ENCODE measurements at regions not wholly inside any gene's neighbourhood (a gene's known extent, or its start where the extent isn't known, plus 50 kb on each side); places are given as distances from the start of the nearest gene placed in this dataset.

DNA sequence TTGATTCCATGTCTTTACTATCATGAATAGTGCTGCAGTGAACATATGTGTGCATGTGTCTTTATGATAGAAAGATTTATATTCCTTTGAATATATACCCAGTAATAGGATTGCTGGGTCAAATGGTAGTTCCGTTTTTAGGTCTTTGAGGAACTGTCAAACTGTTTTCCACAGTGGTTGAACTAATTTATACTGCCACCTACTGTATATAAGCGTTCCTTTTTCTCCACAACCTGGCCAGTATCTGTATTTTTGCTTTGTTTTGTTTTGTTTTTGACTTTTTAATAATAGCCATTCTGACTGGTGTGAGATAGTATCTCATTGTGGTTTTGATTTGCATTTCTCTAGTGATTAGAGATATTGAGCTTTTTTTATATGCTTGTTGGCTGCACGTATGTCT is 641.6 kb downstream of the SUCLG1 start:
- DNase-seq (ENCODE audit: low read depth, low spot score): no peak
- H3K4me3 ChIP-seq: no peak overlapping the region
- no peak overlapping the region for H3K4me2 ChIP-seq (ENCODE audit: control insufficient read depth, insufficient read depth)
- H3K4me1 ChIP-seq (ENCODE audit: control insufficient read depth, insufficient read depth, low read length): no peaks in the 10 kb centered on the region
- peak; percentile 41 for FAIRE-seq
- H3K79me2 ChIP-seq (ENCODE audit: control insufficient read depth, insufficient read depth, low read length): no peaks in the 10 kb centered on the region
- intact Hi-C loops (cut with micrococcal nuclease; ENCODE audit: unreplicated experiment): no loop called here
- H3K27me3 ChIP-seq (replicated peaks in 1 of 2; ENCODE audit: control insufficient read depth in 2 of 2, insufficient read depth in 2 of 2, low read length in 1 of 2): no peaks in the 10 kb centered on the region
- TF ChIP-seq, protein P1, sequence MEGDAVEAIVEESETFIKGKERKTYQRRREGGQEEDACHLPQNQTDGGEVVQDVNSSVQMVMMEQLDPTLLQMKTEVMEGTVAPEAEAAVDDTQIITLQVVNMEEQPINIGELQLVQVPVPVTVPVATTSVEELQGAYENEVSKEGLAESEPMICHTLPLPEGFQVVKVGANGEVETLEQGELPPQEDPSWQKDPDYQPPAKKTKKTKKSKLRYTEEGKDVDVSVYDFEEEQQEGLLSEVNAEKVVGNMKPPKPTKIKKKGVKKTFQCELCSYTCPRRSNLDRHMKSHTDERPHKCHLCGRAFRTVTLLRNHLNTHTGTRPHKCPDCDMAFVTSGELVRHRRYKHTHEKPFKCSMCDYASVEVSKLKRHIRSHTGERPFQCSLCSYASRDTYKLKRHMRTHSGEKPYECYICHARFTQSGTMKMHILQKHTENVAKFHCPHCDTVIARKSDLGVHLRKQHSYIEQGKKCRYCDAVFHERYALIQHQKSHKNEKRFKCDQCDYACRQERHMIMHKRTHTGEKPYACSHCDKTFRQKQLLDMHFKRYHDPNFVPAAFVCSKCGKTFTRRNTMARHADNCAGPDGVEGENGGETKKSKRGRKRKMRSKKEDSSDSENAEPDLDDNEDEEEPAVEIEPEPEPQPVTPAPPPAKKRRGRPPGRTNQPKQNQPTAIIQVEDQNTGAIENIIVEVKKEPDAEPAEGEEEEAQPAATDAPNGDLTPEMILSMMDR (IDR thresholded peaks at IDR 0.05 in 2 of 3, conservative IDR thresholded peaks at IDR 0.05 in 1 of 3; ENCODE audit: control insufficient read depth in 2 of 3, extremely low read depth in 1 of 3, insufficient read depth in 1 of 3, low read depth in 3 of 3, low read length in 3 of 3): peak in 2 of 3 experiments; percentile 11 to 18; a peak in 3 of 6 replicates
- TF ChIP-seq, protein P2, sequence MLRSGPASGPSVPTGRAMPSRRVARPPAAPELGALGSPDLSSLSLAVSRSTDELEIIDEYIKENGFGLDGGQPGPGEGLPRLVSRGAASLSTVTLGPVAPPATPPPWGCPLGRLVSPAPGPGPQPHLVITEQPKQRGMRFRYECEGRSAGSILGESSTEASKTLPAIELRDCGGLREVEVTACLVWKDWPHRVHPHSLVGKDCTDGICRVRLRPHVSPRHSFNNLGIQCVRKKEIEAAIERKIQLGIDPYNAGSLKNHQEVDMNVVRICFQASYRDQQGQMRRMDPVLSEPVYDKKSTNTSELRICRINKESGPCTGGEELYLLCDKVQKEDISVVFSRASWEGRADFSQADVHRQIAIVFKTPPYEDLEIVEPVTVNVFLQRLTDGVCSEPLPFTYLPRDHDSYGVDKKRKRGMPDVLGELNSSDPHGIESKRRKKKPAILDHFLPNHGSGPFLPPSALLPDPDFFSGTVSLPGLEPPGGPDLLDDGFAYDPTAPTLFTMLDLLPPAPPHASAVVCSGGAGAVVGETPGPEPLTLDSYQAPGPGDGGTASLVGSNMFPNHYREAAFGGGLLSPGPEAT (IDR thresholded peaks at IDR 0.05; ENCODE audit: low read depth): no peak
- no peak overlapping the region for H3K9ac ChIP-seq (ENCODE audit: control insufficient read depth, insufficient read depth, low read length)
- in situ Hi-C loops (cut with MboI): no loop called here
- H3K9me3 ChIP-seq (replicated peaks; ENCODE audit: control insufficient read depth, insufficient read depth, low read length): no peaks in the 10 kb centered on the region
- 3% methylated on average over 3 of the region's 3 CpGs for WGBS (ENCODE audit: insufficient coverage, insufficient replicate concordance, low lambda C conversion rate, missing lambda C conversion rate)
- H4K20me1 ChIP-seq (ENCODE audit: control insufficient read depth, insufficient read depth): no peaks in the 10 kb centered on the region
- no TSS peak for BruUV-seq (replicated peaks)
- no peak overlapping the region for H3K27ac ChIP-seq (ENCODE audit: control insufficient read depth, insufficient read depth)
- no peak overlapping the region for H2AFZ ChIP-seq (ENCODE audit: control insufficient read depth, low read depth, low read length)
- ATAC-seq: peak; percentile 53
- POLR2A ChIA-PET: no interaction called here
- RAD21 ChIA-PET (ENCODE audit: unreplicated experiment): no interaction called here
- SMC1A ChIA-PET (ENCODE audit: uncharacterized antibody, unreplicated experiment): no interaction called here
- H3K36me3 ChIP-seq (ENCODE audit: control insufficient read depth in 2 of 2, insufficient read depth in 2 of 2, low read length in 1 of 2): no peaks in the 10 kb centered on the region
- CTCF ChIA-PET: no interaction called here

DNA sequence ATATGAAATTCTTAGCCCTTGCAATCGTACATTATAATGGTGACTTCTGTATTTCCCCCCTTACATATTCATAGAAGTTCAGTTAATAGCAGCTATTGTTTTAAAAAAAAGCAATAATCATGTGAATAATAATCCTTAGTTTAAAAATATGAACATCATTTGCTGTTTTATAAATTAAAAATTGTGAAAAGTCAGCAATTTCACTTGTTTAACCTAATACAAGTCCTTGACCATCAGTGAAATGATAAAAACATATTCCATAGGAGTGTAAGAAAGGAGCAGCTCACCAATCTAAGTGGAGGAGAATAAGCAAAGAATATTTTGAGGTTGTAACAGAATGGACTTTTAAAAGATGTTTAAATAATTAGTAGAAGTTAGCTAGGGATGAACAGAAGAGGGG is 650.2 kb downstream of the SUCLG1 start:
- Histone ChIP-seq H3K27me3 (replicated peaks in 1 of 2; ENCODE audit: control insufficient read depth in 2 of 2, insufficient read depth in 2 of 2, low read length in 1 of 2) (no peaks in the 10 kb centered on the region), H4K20me1 (ENCODE audit: control insufficient read depth, insufficient read depth) (no peaks in the 10 kb centered on the region), H3K9me3 (replicated peaks; ENCODE audit: control insufficient read depth, insufficient read depth, low read length) (no peaks in the 10 kb centered on the region), H3K4me1 (ENCODE audit: control insufficient read depth, insufficient read depth, low read length) (no peaks in the 10 kb centered on the region), H3K4me2 (ENCODE audit: control insufficient read depth, insufficient read depth) (no peak overlapping the region), H3K4me3 (no peak overlapping the region), H3K79me2 (ENCODE audit: control insufficient read depth, insufficient read depth, low read length) (no peaks in the 10 kb centered on the region), H3K9ac (ENCODE audit: control insufficient read depth, insufficient read depth, low read length) (no peak overlapping the region), H3K27ac (ENCODE audit: control insufficient read depth, insufficient read depth) (no peak overlapping the region), H3K36me3 (ENCODE audit: control insufficient read depth in 2 of 2, insufficient read depth in 2 of 2, low read length in 1 of 2) (no peaks in the 10 kb centered on the region), H2AFZ (ENCODE audit: control insufficient read depth, low read depth, low read length) (no peak overlapping the region)
- intact Hi-C loops (cut with micrococcal nuclease; ENCODE audit: unreplicated experiment): no loop called here
- no peak for FAIRE-seq
- TF ChIP-seq, protein P3, sequence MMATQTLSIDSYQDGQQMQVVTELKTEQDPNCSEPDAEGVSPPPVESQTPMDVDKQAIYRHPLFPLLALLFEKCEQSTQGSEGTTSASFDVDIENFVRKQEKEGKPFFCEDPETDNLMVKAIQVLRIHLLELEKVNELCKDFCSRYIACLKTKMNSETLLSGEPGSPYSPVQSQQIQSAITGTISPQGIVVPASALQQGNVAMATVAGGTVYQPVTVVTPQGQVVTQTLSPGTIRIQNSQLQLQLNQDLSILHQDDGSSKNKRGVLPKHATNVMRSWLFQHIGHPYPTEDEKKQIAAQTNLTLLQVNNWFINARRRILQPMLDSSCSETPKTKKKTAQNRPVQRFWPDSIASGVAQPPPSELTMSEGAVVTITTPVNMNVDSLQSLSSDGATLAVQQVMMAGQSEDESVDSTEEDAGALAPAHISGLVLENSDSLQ (IDR thresholded peaks at IDR 0.05): no peak
- no peak for TF ChIP-seq POLR2AphosphoS5 (IDR thresholded peaks at IDR 0.05; ENCODE audit: low read length)
- TF ChIP-seq PAX8 (IDR thresholded peaks at IDR 0.05): no peak
- TF ChIP-seq STAT1 (conservative IDR thresholded peaks at IDR 0.05): no peak
- TF ChIP-seq ESRRA (IDR thresholded peaks at IDR 0.05; ENCODE audit: low read length): no peak
- TF ChIP-seq POU2F2 (IDR thresholded peaks at IDR 0.05; ENCODE audit: borderline replicate concordance, low read depth, low read length): no peak
- TF ChIP-seq TCF3 (IDR thresholded peaks at IDR 0.05; ENCODE audit: borderline replicate concordance, insufficient read depth, low read depth, low read length): no peak
- TF ChIP-seq GABPA (IDR thresholded peaks at IDR 0.05; ENCODE audit: low read depth): no peak
- no peak for TF ChIP-seq SUZ12 (IDR thresholded peaks at IDR 0.05; ENCODE audit: unreplicated experiment)
- TF ChIP-seq, protein P4, sequence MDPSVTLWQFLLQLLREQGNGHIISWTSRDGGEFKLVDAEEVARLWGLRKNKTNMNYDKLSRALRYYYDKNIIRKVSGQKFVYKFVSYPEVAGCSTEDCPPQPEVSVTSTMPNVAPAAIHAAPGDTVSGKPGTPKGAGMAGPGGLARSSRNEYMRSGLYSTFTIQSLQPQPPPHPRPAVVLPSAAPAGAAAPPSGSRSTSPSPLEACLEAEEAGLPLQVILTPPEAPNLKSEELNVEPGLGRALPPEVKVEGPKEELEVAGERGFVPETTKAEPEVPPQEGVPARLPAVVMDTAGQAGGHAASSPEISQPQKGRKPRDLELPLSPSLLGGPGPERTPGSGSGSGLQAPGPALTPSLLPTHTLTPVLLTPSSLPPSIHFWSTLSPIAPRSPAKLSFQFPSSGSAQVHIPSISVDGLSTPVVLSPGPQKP (IDR thresholded peaks at IDR 0.05; ENCODE audit: low read depth, low read length): no peak
- no peak for TF ChIP-seq ZNF384 (IDR thresholded peaks at IDR 0.05; ENCODE audit: borderline replicate concordance, low read depth, low read length)
- POLR2A ChIA-PET: no interaction called here
- RAD21 ChIA-PET (ENCODE audit: unreplicated experiment): no interaction called here
- no peak for DNase-seq (ENCODE audit: low read depth, low spot score)
- CTCF ChIA-PET: interaction anchor here (1.2 kb wide), 1 partner anchor 8 kb away, joined by 3 read pairs; no protein-coding TSS in a partner anchor
- 0% methylated on average over 1 of the region's 1 CpG for WGBS (ENCODE audit: insufficient coverage, insufficient replicate concordance, low lambda C conversion rate, missing lambda C conversion rate)
- SMC1A ChIA-PET (ENCODE audit: uncharacterized antibody, unreplicated experiment): interaction anchor here (0.6 kb wide), 1 partner anchor 616 kb away, joined by 3 read pairs; no protein-coding TSS in a partner anchor
- no peak for ATAC-seq
- in situ Hi-C loops (cut with MboI): no loop called here
- no TSS peak for BruUV-seq (replicated peaks)
